HG03095 (cell line): ENCODE measurements at regions not wholly inside any gene's neighbourhood (a gene's known extent, or its start where the extent isn't known, plus 50 kb on each side); places are given as distances from the start of the nearest gene placed in this dataset.
"Not testable (repeated sequence)": the region's sequence is repeated elsewhere in the genome, so short reads cannot be mapped to it uniquely, and the experiment has no call there.

Experiments used
- ATAC-seq: cut with Tn5 transposase; IDR thresholded peaks from one replicate; pipeline ENCODE4 v1.9.1; 2021; ENCODE audit warnings: moderate library complexity; ENCODE audit not compliant: unreplicated experiment

DNA sequence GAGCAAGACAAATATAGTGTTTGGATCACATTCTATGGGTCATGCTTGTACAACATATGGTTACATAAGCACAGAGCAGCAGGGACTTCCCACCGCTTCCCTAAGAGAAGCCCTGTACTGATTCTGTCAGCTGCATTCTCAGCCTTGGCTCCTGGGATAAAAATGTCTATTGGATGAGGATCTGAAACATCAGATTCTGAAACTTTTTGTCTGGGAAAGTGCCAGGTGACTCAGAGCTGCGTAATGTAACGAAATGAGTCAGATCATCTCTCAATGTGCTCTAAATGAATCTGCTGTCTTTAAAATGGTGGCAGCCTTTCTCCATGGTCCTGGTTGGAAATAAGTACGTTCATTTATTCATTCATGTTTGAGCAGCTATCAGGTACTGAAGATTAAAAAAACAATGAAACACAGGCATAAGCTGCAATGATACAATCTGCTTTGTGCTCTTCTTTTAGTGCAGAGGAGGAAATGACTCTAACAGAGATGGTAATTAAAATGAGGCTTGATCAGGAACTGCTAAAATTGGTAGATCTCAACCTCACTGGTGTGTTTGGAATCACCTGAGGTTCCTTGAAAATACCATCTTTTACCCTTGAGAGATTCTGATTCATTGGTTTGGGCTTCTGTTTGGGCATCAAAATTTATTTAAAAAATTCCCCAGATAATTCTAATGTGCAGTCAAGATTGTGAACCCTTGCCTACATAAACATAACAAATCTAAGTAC is 99.1 kb upstream of the NAP1L1 start:
- ATAC-seq = peak; percentile 85

DNA sequence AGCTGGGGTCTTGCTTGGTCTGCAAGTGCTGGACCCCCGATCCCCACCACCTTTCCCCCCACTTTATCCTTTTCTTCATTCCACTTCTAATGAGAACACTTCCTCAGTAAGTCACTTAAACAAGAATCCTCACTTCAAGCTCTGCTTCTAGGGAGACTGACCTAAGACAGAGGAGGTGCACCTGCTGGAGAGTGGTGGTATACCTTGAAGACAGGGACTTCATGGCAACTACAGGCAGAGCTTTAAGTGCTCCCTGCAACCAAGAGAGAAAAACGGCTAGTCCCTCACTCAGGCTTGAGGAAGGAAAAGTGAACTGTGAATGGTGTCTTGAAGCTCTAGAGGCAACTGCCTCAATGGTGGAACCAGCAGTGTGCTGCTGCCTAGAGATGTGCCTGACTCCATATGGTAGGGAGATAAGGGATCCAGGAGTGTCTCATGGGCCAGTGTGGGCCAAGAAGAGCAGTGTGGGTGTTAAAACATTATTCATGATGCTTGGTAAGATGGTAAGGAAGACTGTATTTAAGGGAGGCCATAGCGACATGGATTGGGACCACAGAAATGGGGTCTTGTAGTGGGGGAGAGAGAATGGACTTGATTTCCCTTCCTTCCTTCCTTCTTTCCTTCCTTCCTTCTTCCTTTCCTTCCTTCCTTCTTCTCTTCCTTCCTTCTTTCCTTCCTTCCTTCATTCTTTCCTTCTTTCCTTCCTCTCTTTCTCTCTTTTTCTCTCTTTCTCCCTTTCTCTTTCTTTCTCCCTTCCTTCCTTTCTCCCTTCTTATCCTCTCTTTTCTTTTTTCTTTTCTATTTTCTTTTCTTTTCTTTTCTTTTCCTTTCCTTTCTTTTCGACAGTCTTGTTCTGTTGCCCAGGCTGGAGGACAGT is 96.2 kb upstream of the NAP1L1 start:
- ATAC-seq = no peak

DNA sequence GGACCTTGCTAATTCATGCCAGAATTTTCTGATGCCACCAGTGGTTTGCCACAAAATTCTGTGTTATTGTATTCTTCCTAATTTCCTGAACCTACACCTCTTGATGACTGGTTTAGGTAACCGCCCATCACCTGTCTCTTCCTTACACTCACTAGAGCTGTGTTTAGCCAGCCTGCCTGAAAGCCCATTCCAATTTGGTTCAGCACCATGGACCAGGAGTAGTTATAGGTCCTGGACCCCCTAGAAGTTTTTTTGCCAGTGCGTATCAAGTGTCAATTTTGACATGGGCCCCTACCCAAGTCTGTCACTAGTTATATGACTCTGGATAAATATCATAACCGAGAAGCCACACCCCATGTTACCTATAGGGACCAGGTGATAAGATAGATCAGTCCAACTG is 94.0 kb upstream of the NAP1L1 start:
- no peak for ATAC-seq

DNA sequence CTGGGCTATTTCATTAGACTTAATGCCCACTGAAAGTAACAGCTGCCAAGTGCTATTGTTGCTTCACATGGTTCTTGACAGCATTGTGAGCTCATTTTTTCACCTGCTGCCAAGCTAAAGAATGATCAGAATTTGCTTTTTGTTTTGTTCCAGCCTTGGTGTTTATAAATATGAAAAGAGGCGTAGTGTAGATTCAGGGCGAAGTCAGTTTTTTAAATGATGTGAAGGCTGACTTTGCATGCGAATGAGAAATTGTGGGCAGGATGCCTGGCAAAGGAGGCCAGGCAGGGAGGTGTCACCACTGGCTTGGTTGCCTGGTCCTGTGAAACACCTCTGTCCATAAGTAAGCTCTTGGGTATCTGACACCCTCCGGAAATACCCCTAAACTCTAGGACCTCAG is 93.3 kb upstream of the NAP1L1 start:
- ATAC-seq = no peak

DNA sequence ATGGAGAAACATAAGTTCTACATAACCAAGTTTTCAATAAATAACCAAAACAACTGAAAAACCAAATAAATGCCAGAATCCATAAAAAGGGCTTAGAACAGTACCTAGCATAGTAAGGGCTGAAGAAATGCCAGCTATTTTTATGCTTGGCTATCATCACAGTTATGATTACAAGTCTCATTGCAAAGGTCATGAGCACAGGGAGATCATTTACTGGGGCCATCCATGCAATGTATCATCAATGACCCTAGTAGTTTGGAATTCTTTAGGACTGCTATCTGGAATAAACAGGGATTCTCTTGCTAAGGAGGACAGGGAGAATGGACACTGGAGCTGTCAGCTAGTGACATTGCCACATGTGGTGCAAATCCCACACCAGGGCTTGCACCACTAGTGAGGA is 92.5 kb upstream of the NAP1L1 start:
- ATAC-seq = no peak

DNA sequence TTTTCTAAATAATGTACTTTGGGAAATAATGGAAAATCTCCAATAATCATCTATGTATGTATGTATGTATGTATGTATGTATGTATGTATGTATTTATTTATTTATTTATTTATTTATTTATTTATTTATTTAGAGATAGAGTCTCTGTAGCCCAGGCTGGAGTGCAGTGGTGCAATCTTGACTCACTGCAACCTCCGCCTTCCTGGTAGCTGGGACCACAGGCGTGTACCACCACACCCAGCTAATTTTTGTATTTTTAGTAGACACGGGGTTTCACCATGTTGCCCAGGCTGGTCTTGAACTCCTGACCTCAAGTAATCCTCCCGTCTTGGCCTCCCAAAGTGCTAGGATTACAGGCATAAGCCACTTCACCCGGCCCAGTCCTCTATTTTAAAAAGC is 91.5 kb upstream of the NAP1L1 start:
- not testable (repeated sequence) for ATAC-seq

DNA sequence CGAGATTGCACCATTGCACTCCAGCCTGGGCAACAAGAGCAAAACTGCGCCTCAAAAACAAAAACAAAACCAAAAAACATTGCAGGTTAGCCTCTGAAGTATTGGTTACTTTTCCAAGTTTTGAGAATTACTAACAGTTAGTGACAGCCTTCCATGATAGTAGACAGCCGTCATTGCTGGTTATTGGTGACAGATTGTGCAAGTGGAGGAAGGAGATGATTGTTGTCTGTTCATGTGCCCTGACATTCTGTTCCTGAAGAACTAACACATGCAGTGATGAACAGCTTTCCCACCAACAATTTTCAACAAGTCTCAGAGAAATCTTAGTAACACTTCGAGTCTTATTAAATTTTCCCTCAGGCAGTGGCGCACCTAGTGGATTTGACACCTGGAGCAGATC is 89.3 kb upstream of the NAP1L1 start:
- no peak for ATAC-seq

DNA sequence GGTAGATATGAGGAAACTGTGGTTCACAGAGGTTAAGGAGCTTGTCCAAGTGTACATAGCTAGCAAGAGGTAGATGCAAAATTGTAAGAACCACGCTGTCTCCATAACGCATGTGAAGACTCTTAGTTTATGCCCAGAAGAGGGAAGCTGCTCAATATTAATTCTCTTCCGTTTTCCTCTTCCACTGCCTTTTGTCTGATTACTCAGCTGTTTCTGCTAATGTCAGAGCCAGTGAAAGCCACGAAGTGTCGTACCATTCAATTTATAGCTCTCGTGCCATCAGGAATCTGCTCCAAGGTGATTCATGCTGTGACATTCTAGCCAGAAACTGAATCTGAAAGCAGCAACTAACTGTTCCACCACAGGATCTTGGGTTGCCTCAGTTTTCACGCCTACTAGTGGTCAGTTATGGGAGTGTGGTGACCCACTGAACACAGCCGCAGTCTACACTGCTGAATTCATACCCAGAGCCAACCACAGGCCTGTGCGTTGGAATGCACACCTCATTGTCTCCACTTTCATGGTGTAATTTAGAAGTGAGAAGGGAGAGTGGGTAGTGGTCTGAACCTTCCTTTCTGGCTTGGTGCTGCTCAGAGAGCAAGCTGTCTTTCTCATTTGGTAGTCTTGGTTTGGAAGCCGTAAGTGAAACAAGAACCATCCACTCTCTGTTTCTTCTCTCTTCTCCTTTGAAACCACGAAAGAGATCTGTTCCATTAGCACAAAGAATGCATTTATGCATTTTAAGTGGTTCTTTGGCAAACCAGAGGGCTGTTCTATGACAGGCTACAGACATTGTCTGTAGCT is 74.2 kb upstream of the NAP1L1 start:
- peak; percentile 99 for ATAC-seq

DNA sequence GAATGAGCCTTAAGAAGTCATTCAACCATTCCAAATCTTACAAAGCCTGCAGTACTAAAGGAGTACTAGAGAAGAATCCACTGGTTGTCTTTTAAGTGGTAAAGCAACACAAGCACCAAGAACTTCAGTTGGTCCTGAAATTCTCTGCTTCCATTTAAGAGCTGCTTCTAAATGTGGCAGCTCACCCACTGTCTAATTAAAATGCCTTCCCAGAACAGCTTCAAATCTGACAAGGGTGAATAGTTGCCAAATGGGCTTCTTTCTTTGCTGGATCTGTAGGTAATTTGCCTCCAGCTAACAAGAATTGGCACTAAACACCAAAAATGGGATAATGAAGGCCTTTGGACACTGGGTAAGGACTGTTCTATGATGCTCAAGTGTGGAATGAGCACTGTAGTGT is 72.2 kb upstream of the NAP1L1 start:
- no peak for ATAC-seq

DNA sequence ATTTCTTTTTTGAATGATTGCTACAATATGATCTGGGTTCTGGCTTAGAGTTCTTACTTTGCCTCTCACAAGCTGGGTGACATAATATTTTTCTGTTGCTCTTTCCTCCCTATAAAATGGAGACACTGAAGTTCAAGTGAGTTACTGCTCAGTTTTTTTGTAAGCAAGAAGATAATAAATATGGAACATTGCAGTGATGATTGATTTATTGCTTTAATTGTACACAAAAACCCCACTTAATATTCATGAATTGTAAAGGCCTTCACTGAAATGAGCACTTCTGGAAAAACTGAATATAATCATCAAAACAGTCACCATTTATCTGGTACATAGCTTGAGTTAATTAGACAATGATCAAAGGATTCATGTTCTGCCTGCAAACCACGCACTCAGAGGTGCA is 71.8 kb upstream of the NAP1L1 start:
- ATAC-seq = no peak

DNA sequence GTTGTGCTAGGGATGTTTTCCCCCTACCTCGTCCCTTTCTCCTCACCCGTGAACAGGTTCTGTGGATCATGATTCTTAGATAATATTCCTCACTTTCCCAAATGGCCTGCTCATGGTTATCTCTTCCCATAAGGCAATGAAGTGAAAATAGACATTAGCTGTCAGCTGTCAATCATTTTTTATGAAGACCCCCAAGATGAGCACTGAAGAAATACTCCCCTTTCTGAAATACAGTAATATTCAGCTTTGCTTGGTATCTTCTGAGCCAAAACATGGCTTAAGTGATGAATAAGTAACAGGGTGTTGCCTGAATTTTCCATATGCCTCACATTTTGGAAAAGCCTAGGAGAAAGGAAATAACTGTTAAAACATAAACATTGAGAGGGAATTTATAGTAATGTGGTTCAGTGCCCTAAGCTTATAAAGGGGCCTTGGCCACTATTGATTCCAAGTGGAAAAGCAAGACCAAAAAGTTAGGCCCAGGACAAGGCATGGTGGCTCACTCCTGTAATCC is 70.7 kb upstream of the NAP1L1 start:
- ATAC-seq = no peak

DNA sequence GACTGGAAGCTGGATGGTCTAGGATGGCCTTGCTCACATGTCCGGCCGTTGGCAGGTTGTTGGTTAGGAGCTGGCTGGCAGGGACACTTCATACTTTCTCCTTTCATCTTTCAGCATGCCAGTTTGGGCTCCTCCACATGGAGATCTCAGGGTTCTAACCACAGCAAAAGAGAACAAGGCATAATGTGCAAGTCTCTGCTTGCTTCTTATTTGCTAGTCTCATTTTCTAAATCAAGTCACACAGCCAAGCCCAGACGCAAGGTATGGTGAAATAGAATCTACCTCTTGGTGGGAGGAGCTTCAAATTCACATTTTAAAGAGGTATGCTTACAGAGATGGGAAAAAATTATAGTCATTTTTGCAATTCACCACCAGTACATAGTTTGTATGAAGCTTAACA is 69.1 kb upstream of the NAP1L1 start:
- ATAC-seq = no peak

DNA sequence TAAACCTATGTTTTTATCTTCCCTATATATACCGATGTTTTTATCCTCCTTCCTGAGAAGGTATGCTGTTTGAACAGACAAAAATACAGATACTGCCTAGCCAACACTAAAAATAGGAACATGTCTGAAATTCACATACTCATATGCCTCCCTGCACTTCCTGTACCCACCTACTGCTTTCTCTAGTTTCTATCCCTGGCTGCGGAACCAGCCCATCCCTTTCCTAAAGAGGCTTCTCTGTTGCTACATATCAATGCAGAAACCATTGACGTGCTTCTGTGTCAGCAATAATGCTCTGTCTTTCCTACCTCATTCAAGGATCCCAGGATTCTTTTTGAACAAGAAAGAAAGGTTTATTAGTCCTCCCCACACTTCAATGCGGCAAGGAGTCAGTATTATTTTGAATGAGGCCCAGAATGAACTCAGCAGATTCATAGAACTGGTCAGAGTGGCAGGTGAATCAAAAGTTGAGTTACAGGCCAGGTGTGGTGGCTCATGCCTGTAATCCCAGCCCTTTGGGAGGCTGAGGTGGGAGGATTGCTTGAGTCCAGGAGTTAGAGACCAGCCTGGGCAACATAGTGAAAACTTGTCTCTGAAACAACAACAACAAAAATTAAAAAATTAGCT is 67.8 kb upstream of the NAP1L1 start:
- ATAC-seq = peak; percentile 89

DNA sequence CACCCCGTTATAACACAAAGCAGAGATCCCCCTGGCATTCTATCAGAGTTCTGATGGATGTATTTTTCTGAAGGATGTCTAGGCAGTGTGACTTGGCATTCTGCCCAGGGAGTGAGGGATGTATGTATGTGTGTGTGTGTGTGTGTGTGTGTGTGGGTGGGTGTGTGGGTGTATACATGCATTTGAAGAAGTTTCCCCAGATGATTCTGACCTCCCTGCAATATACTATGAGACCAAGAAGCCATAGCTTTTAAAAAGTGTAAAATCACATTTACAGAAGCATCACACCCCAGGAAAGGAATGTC is 59.7 kb upstream of the NAP1L1 start:
- ATAC-seq = no peak

DNA sequence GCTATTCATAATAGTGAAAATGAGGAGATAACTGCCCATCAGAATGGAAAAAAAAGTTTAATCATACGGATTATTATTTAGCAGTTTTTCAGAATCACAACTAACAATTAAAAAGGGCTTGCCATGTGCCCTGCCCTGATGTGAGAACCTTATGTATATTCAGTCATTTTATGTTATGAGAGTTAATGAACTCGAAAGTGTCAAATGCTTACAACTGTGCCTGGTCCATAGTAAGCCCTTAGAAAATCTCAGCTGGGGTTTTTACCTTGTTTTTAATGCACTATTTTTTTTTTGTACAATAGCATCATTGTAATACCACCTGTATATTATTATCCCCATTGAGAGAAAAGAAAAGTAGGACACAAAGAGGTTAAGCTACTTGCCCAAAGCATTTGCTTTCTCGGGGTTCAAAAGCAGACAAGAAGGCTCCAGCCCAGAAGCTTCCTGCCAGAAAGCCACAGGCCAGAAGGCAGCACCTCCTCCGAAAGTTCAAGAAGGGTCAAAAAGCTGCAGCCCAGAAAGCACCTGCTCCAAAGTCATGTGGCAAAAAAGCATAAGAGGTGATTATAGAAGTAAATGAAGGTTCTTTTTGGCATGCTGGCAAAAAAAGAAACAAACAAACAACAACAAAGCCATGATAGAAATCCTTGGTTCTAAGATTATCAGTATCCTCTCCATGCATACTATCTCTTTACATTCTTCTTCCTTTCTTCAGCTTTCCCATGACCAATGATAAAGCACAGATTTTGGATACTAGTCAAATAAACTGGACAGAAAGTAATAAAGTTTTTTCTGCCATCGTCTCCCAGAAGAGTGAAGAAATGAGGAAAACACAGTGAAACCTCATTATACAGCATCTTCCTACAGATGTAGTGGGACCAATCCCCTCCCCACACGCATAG is 59.1 kb upstream of the NAP1L1 start:
- peak; percentile 98 for ATAC-seq

DNA sequence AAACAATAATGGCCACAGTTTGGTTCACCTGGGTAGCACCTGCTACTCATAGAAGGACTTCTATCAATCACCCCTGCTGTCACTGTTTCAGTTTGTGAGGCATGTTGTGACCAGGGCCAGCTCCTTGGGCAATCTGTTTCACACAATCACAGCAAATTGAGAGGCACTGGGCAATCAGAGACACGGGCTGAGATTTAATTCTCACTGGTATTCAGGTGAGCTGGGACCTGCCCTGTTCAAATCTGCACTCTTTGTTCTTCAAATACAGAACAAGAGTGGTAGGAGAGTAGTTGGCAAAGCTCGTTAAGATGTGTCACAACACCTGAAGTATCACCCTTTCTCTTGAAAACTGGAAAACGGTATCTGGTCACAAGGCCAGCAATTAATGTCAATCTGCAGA is 57.8 kb upstream of the NAP1L1 start:
- ATAC-seq = no peak

DNA sequence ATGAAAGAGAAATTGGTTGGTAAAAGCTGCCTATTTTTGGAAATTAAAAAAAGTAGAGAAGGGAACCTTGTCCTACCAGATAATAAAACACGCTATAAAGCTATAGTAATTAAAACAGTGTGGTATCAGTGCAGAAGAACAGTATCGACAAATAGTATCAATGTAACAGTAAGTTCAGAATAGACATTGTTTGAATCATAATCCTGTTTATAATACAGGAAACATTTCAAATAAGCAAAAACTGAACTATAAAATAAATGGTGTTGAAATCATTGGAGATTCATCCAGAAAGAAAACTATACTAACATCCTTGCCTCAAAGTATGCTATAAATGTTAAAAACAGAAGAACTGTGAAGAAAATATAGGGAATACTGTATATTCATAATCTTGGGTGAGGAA is 54.2 kb upstream of the NAP1L1 start:
- ATAC-seq = no peak

DNA sequence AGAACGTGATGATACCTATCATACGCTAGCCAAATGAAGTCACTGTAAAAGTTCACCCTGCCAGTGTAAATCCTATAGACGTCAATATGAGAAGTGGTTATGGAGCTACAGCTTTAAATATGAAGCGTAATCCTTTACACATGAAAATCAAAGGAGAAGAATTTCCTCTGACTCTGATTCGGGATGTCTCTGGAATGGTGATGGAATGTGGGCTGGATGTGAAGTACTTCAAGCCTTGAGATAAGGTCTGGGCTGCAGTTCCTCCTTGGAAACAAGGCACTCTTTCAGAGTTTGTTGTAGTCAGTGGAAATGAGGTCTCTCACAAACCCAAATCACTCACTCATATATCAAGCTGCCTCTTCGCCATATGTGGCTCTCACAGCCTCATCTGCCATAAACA is 53.1 kb upstream of the NAP1L1 start:
- ATAC-seq = no peak

DNA sequence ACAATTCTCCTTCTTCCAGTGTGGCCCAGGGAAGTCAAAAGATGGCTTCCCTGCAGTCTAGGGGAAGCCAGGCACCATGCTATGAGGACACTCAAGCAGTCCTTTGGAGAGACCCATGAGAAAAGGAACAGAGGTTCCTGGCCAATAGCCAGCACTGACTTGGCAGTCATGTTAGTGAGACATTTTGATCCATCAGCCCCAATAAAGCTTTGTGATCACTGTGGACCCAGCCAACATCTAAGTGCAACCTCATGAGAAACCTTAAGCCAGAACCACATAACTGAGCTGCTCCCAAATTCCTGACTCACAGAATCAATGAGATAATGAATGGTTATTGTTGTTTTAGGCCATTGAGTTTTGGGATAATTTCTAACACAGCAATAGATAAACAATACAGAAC is 51.0 kb upstream of the NAP1L1 start:
- ATAC-seq = no peak
